GM19240 (cell line): ENCODE measurements at regions not wholly inside any gene's neighbourhood (a gene's known extent, or its start where the extent isn't known, plus 50 kb on each side); places are given as distances from the start of the nearest gene placed in this dataset.
"Not testable (repeated sequence)": the region's sequence is repeated elsewhere in the genome, so short reads cannot be mapped to it uniquely, and the experiment has no call there.

Experiments
- DNase-seq: peaks from one replicate; pipeline ENCODE4 v3.0.0; 2011; ENCODE audit warnings: low spot score; ENCODE audit not compliant: insufficient read length

- no peak for DNase-seq
These were observed 296.9 kb upstream of the SGK1 start for GRCh38 chr6:134614606-134615485.

- not testable (repeated sequence) for DNase-seq
These were observed 294.2 kb upstream of the SGK1 start for GRCh38 chr6:134612128-134612527.

- DNase-seq: no peak
These were observed 292.5 kb upstream of the SGK1 start for GRCh38 chr6:134610411-134610810.

- no peak for DNase-seq
These were observed 291.9 kb upstream of the SGK1 start for GRCh38 chr6:134609716-134610261.

GRCh38 chr6:134607411-134607810 lies 289.5 kb upstream of the SGK1 start:
- DNase-seq: no peak

- DNase-seq: no peak
These were observed 287.1 kb upstream of the SGK1 start for GRCh38 chr6:134605034-134605433.

GRCh38 chr6:134604014-134604676 lies 286.2 kb upstream of the SGK1 start:
- DNase-seq: no peak

- no peak for DNase-seq
These were observed 285.6 kb upstream of the SGK1 start for GRCh38 chr6:134603561-134603960.

- no peak for DNase-seq
These were observed 284.2 kb upstream of the SGK1 start for GRCh38 chr6:134602123-134602522.

GRCh38 chr6:134600671-134601070 lies 282.8 kb upstream of the SGK1 start:
- no peak for DNase-seq

- DNase-seq: no peak
These were observed 281.2 kb upstream of the SGK1 start for GRCh38 chr6:134599079-134599478.

GRCh38 chr6:134596191-134596590 lies 278.3 kb upstream of the SGK1 start:
- no peak for DNase-seq

GRCh38 chr6:134594881-134595280 lies 277.0 kb upstream of the SGK1 start:
- DNase-seq: no peak

GRCh38 chr6:134593887-134594286 lies 276.0 kb upstream of the SGK1 start:
- no peak for DNase-seq

GRCh38 chr6:134593442-134593841 lies 275.5 kb upstream of the SGK1 start:
- DNase-seq: no peak

- DNase-seq: no peak
These were observed 275.1 kb upstream of the SGK1 start for GRCh38 chr6:134593024-134593423.

GRCh38 chr6:134590449-134590848 lies 272.5 kb upstream of the SGK1 start:
- DNase-seq: no peak

GRCh38 chr6:134590004-134590403 lies 272.1 kb upstream of the SGK1 start:
- DNase-seq: no peak

- DNase-seq: no peak
These were observed 271.6 kb upstream of the SGK1 start for GRCh38 chr6:134589512-134589911.

GRCh38 chr6:134588267-134588666 lies 270.4 kb upstream of the SGK1 start:
- no peak for DNase-seq

- DNase-seq: no peak
These were observed 267.6 kb upstream of the SGK1 start for GRCh38 chr6:134585517-134585873.

GRCh38 chr6:134584847-134585516 lies 267.1 kb upstream of the SGK1 start:
- no peak for DNase-seq
